ENCODE measurements at regions not wholly inside any gene's neighbourhood (a gene's known extent, or its start where the extent isn't known, plus 50 kb on each side); places are given as distances from the start of the nearest gene placed in this dataset.

- peak overlapping the region; percentile 40 for H3K27ac ChIP-seq
- no peak for DNase-seq (ENCODE audit: low spot score)
- TF ChIP-seq, protein P1, sequence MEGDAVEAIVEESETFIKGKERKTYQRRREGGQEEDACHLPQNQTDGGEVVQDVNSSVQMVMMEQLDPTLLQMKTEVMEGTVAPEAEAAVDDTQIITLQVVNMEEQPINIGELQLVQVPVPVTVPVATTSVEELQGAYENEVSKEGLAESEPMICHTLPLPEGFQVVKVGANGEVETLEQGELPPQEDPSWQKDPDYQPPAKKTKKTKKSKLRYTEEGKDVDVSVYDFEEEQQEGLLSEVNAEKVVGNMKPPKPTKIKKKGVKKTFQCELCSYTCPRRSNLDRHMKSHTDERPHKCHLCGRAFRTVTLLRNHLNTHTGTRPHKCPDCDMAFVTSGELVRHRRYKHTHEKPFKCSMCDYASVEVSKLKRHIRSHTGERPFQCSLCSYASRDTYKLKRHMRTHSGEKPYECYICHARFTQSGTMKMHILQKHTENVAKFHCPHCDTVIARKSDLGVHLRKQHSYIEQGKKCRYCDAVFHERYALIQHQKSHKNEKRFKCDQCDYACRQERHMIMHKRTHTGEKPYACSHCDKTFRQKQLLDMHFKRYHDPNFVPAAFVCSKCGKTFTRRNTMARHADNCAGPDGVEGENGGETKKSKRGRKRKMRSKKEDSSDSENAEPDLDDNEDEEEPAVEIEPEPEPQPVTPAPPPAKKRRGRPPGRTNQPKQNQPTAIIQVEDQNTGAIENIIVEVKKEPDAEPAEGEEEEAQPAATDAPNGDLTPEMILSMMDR (conservative IDR thresholded peaks at IDR 0.05; ENCODE audit: low read depth), result no peak
- CTCF ChIA-PET, result no interaction called here
- POLR2A ChIA-PET (ENCODE audit: low non-redundant PET), result interaction anchor here (0.7 to 1.0 kb wide), 2 partner anchors 165 to 296 kb away, joined by 3 read pairs; no protein-coding TSS in a partner anchor
These were observed 164.7 kb upstream of the IER5L start for GRCh38 chr9:129342591-129343423.

DNA sequence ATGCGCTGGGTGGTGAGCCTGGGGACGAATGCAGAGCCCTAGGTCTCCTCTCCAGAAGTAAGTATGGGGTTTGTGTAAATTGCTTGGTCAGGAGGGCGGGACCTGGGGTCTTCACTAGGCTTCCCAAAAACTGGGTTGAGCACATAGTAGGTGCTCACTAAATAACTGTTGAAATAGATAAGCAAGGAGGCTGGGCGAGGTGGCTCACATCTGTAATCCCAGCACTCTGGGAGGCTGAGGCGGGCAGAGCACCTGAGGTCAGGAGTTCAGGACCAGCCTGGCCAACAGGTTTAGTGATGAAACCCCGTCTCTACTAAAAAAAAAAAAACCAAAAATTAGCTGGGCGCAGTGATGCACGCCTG is 163.9 kb upstream of the IER5L start:
- H3K27ac ChIP-seq, result peak overlapping the region; percentile 46
- ChIA-PET CTCF (no interaction called here), POLR2A (ENCODE audit: low non-redundant PET) (interaction anchor here (0.7 kb wide), 1 partner anchor 297 kb away, joined by 3 read pairs; no protein-coding TSS in a partner anchor)
- TF ChIP-seq, protein P1 (conservative IDR thresholded peaks at IDR 0.05; ENCODE audit: low read depth), result no peak
- DNase-seq (ENCODE audit: low spot score), result no peak

DNA sequence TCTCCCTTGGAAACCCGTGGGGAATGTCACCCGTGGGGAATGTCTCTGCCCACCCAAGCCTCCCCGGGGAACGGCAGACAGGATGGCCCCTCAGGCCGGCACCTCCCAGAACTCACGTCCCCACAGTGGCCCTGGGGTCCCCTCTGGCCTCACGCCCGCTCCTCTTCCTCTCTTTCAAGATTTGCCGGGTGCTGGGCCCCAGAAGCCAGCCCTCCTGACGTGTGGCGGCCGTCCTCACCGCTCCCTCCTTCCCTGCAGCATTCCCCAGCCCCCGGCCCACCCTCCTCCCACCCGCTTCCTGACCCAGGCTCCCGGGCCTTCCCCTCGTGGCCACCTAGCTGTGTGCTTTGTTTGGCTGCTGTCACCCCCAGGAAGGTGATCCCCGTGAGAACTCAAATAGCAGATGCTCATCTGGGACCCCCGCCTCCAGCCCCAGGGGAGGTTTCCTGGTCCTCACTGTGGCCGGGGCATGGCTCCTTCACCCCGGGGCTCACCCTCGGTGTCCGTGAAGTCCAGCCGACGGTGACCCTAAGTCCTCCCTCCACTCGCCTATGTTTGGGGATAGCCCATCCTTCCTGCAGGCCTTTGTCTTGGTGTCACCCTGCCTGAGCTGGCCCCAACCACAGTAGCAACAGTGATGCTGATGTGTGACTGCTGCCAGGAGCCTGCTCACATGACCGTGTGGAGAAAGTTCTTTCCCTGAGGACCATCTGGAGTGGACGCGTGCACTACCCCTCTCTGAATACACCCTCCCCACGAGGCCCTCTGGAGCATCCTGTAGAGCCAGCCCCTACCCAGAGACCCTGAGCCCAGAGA is 163.3 kb upstream of the IER5L start:
- TF ChIP-seq, protein P1 (conservative IDR thresholded peaks at IDR 0.05; ENCODE audit: low read depth), result no peak
- no peak for DNase-seq (ENCODE audit: low spot score)
- POLR2A ChIA-PET (ENCODE audit: low non-redundant PET), result no interaction called here
- CTCF ChIA-PET, result interaction anchor here (0.6 kb wide), 1 partner anchor 46 kb away, joined by 3 read pairs; no protein-coding TSS in a partner anchor
- H3K27ac ChIP-seq, result peak overlapping the region; percentile 46

DNA sequence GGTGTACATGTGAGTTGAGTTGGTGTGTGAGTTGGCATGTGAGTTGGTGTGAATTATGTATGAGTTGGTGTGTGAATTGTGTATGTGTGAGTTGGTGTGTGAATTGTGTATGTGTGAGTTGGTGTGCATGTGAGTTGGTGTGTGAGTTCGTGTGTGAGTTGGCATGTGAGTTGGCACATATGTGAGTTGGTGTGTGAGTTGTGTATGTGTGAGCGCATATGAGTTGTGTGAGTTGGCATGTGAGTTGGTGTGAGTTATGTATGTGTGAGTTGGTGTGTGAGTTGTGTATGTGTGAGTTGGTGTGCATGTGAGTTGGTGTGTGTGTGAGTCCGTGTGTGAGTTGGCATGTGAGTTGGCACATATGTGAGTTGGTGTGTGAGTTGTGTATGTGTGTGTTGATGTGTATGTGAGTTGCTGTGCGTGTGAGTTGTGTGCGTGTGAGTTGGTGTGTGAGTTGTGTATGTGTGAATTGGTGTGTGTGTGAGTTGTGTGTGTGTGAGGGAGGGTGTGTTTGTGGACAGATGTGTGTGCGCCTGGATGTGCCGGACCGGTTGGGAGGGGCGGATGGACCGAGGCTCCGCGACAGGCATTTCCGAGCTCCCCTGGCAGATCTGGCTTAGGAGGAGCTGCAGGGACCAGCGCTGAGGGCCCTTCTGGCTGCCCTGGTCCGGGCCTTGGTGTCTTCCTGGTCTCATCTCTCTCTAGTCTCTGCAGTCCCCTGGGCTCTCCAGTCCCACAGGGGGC is 162.5 kb upstream of the IER5L start:
- peak overlapping the region; percentile 46 for H3K27ac ChIP-seq
- POLR2A ChIA-PET (ENCODE audit: low non-redundant PET), result no interaction called here
- CTCF ChIA-PET, result no interaction called here
- no peak for DNase-seq (ENCODE audit: low spot score)
- TF ChIP-seq, protein P1 (conservative IDR thresholded peaks at IDR 0.05; ENCODE audit: low read depth), result no peak

DNA sequence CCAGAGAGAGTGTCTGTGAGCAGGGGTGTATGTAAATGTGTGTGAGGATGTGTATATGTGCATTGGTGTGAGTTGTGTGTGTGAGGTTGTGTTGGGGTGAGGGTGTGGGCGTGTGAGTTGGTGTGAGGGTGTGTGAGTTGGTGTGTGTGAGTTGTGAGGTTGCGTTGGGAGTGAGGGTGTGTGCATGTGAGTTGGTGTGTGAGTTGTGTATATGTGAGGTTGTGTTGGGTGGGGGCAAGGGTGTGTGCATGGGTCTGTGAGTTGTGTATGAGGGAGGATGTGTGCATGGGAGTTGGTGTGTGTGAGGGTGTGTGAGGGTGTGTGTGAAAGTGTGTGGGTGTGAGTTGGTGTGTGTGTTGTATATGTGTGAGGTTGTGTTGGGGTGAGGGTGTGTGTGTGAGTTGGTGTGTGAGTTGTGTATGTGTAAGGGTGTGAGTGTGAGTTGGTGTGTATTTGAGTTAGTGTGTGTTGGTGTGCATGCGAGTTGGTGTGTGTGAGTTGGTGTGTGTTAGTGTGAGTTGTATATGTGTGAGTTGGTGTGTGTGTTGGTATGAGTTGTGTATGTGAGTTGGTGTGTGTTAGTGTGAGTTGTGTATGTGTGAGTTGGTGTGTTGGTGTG is 161.6 kb upstream of the IER5L start:
- POLR2A ChIA-PET (ENCODE audit: low non-redundant PET), result no interaction called here
- DNase-seq (ENCODE audit: low spot score), result no peak
- TF ChIP-seq, protein P1 (conservative IDR thresholded peaks at IDR 0.05; ENCODE audit: low read depth), result no peak
- peak overlapping the region; percentile 55 for H3K27ac ChIP-seq
- CTCF ChIA-PET, result no interaction called here
